ENCODE measurements at regions not wholly inside any gene's neighbourhood (a gene's known extent, or its start where the extent isn't known, plus 50 kb on each side); places are given as distances from the start of the nearest gene placed in this dataset.

DNA sequence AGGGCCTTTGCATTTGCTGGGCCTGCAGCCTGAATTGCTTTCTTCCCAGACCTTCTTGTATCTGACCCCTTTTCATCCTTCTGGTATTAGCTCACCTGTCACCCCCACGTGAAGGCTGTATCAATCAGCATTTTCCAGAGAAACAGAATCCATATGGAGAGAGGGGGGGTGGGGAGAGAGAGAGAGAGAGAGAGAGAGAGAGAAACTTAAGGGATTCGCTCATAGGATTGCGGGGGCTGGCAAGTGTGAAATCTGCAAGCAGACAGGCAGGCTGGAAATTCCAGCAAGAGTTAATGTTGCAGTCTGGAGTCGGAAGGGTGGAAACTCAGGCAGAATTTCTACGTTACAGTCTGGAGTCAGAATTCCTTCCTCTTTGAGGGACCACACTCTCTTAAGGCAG is 410.7 kb upstream of the SULF2 start:
- no peak for DNase-seq (ENCODE audit: low read depth, low spot score)
- in situ Hi-C loops (cut with HindIII; ENCODE audit: low sequenced_read_pairs), result no loop called here
- TF ChIP-seq, protein P1, sequence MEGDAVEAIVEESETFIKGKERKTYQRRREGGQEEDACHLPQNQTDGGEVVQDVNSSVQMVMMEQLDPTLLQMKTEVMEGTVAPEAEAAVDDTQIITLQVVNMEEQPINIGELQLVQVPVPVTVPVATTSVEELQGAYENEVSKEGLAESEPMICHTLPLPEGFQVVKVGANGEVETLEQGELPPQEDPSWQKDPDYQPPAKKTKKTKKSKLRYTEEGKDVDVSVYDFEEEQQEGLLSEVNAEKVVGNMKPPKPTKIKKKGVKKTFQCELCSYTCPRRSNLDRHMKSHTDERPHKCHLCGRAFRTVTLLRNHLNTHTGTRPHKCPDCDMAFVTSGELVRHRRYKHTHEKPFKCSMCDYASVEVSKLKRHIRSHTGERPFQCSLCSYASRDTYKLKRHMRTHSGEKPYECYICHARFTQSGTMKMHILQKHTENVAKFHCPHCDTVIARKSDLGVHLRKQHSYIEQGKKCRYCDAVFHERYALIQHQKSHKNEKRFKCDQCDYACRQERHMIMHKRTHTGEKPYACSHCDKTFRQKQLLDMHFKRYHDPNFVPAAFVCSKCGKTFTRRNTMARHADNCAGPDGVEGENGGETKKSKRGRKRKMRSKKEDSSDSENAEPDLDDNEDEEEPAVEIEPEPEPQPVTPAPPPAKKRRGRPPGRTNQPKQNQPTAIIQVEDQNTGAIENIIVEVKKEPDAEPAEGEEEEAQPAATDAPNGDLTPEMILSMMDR (IDR thresholded peaks at IDR 0.05; ENCODE audit: low read depth, low read length), result no peak
- no peak overlapping the region for H3K4me3 ChIP-seq (ENCODE audit: low read depth, low read length)

DNA sequence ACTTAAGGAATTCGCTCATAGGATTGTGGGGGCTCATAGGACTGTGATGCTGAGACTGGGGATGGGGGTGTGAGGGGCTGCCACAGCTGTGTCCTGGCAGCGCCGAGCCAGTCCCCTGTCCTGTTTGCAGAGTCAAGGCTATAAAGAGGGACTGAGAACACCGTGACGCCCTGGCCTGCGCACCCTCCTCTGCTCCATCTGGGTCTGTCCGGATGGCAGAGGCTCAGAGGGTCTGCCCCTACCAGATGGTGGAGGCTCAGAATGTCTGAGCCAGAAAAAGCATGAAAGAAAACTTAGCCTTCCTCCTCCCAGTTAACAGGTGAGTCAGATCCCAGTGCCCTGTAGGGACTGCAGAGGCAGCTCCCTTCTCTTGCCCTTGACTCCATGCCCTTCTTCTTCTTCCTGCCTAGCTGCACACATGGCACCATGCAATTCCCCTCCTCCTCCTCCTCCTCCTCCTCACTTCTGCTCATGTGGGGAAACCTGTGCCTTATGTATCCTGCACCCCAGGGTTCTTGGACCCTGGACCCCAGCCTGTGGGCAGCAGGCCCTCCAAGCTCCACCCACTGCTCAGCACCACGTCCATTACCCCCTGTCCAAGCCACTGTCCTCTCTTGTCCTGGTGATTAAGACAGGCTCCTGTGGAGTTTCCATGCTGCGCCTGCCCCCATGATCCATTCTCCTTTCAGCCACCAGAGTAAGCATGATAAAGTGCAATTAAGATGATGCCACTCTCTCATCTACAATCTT is 410.0 kb upstream of the SULF2 start:
- DNase-seq (ENCODE audit: low read depth, low spot score), result no peak
- TF ChIP-seq, protein P1 (IDR thresholded peaks at IDR 0.05; ENCODE audit: low read depth, low read length), result no peak
- in situ Hi-C loops (cut with HindIII; ENCODE audit: low sequenced_read_pairs), result no loop called here
- H3K4me3 ChIP-seq (ENCODE audit: low read depth, low read length), result no peak overlapping the region

DNA sequence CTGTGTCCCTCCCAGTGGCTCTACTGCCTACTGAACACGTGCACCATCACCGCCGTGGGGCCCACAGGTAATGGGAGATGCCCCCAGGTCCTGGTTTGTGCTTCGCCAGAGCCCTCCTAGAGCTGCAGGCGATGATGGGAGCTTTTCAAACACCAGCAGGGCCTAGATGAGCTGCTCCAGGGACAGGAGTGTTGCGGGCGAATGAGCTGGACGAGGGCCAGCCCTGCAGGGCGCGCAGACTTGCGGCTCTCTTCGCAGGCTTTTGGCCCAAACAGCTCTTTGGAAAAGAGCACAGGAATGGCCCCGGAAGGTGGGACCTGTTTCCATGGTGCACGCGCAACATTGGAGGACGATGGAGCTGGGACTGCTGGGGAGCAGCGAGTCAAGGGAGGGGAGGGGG is 409.3 kb upstream of the SULF2 start:
- DNase-seq (ENCODE audit: low read depth, low spot score), result no peak
- in situ Hi-C loops (cut with HindIII; ENCODE audit: low sequenced_read_pairs), result no loop called here
- H3K4me3 ChIP-seq (ENCODE audit: low read depth, low read length), result no peak overlapping the region
- TF ChIP-seq, protein P1 (IDR thresholded peaks at IDR 0.05; ENCODE audit: low read depth, low read length), result no peak

DNA sequence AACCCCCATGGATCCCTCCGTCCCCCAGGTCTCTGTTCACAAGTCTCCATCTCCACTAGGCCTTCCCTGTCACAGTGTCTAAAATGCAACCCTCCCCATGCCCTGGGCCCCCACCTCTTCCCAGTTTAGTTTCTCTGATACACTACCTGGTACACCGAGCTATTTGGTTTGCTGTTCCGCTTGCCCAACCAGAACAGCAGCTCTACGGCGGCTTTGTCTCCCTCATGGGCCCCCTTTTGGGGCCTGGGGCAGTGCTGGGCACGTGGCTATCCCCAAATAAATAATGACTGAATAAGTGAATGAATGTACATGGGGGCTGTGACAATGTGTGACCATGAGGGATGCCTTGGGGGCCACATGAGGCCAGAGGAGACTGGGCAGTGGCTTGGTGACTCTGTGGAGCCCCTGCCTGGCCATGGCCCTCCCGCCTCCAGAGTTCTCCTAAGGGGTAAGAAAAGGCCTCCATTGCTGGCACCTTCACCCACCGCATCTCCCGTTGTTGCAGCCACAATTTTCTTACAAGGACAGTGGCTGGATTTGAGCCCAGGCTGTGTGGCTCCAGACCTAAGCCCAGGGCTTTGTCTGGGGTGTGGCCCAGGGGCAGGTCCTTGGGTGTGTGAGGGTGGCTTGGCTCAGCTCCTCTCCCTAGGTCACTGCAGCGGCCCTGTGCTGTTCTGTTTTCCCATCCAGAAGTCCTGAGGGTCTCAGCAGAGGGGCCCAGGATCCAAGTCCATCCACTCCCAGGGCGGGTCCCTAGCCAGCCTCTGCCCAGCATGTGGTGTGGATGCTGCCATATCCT is 408.5 kb upstream of the SULF2 start:
- no peak for DNase-seq (ENCODE audit: low read depth, low spot score)
- TF ChIP-seq, protein P1 (IDR thresholded peaks at IDR 0.05; ENCODE audit: low read depth, low read length), result no peak
- in situ Hi-C loops (cut with HindIII; ENCODE audit: low sequenced_read_pairs), result no loop called here
- no peak overlapping the region for H3K4me3 ChIP-seq (ENCODE audit: low read depth, low read length)

DNA sequence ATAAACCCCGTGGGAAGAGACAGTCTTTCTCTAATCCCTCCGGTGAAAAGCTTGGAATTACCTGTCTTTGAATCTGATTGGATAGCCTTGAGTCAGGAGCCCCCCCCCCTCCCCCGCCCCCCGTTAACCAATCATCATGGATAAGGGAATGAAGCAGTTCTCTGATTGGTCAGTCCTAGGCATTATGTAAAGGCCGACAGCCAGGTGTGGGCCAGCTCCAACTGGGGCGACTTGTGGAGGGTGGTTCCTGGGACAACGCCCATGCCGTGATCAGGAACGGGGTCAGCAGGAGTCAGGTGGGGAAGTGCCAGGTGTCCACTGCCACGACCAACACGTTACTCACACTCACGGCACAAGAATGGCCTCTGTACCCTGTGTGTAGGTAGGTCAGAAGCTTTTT is 406.8 kb upstream of the SULF2 start:
- no peak overlapping the region for H3K4me3 ChIP-seq (ENCODE audit: low read depth, low read length)
- in situ Hi-C loops (cut with HindIII; ENCODE audit: low sequenced_read_pairs), result no loop called here

DNA sequence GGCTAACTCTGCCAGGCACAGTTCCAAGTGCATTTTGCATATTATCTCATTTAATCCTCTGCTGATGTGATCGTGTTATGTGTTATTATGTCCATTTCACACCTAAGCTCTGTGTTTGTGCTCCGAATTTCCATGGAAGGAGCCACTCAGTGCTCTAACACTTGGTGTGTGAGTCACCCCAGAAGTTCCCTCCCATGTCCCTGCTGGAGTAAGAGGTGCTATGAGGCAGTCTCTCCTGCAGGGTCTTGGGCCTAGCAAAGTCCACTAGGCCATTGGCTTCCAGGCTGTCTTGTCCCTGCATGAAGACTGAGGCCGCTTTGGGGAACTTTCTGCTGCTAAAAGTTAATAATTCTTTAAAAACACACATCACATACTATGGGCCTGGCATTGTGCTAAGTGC is 405.9 kb upstream of the SULF2 start:
- TF ChIP-seq, protein P1 (IDR thresholded peaks at IDR 0.05; ENCODE audit: low read depth, low read length), result no peak
- no peak overlapping the region for H3K4me3 ChIP-seq (ENCODE audit: low read depth, low read length)
- no peak for DNase-seq (ENCODE audit: low read depth, low spot score)
- in situ Hi-C loops (cut with HindIII; ENCODE audit: low sequenced_read_pairs), result no loop called here

More for the DNA sequence above, 406.8 kb upstream of the SULF2 start:
- no peak for DNase-seq (ENCODE audit: low read depth, low spot score)
- TF ChIP-seq, protein P1 (IDR thresholded peaks at IDR 0.05; ENCODE audit: low read depth, low read length), result no peak
